BLaER1 (cell line): ENCODE measurements at regions not wholly inside any gene's neighbourhood (a gene's known extent, or its start where the extent isn't known, plus 50 kb on each side); places are given as distances from the start of the nearest gene placed in this dataset.

Source experiments
- H3K27ac ChIP-seq: shearing (Covaris generic); formaldehyde crosslinking; 2 replicates; pipeline ENCODE4 v1.8.1; 2022
- H3K27me3 ChIP-seq: shearing (Covaris generic); formaldehyde crosslinking; 2 replicates; pipeline ENCODE4 v1.8.1; 2022
- H3K36me3 ChIP-seq: shearing (Covaris generic); formaldehyde crosslinking; 2 replicates; pipeline ENCODE4 v1.8.1; 2022
- H3K4me1 ChIP-seq: shearing (Covaris generic); formaldehyde crosslinking; 2 replicates; pipeline ENCODE4 v1.8.1; 2022
- H3K4me2 ChIP-seq: shearing (Covaris generic); formaldehyde crosslinking; 2 replicates; pipeline ENCODE4 v1.8.1; 2022
- H3K4me3 ChIP-seq: shearing (Covaris generic); formaldehyde crosslinking; 2 replicates; pipeline ENCODE4 v1.8.1; 2022
- H3K9ac ChIP-seq: shearing (Covaris generic); formaldehyde crosslinking; 2 replicates; pipeline ENCODE4 v1.8.1; 2022
- H3K9me3 ChIP-seq: shearing (Covaris generic); formaldehyde crosslinking; 2 replicates; pipeline ENCODE4 v1.8.1; 2022
- H4K20me1 ChIP-seq: shearing (Covaris generic); formaldehyde crosslinking; 2 replicates; pipeline ENCODE4 v1.8.1; 2022
- Cebpa-rat ChIP-seq: shearing (Covaris generic); IDR thresholded peaks from 2 replicates; pipeline ENCODE4 v1.8.1; 2022

DNA sequence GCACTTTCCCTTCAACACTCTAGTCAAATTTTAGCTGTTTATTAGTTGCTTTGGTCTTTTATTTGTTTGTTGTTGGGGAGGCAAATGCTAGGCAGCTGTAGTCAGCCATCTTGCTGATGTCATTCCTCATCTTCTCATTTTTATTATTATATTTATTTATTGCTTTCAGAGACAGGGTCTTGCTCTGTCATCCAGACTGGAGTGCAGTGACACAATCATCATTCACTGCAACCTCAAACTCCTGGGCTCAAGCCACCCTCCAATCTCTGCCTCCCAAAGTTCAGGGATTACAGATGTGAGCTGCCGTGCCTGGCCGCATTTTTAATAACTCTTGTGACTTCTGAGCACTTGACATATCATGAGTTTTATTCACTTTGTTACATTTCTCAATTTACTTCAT lies 441.4 kb downstream of the DIPK2A start:
- H3K9me3 ChIP-seq = no peaks in the 10 kb centered on the region
- H3K4me3 ChIP-seq = no peak overlapping the region
- no peak for TF ChIP-seq Cebpa-rat
- H3K27ac ChIP-seq = no peak overlapping the region
- no peaks in the 10 kb centered on the region for H3K4me1 ChIP-seq
- H4K20me1 ChIP-seq = no peaks in the 10 kb centered on the region
- H3K4me2 ChIP-seq = no peak overlapping the region
- H3K27me3 ChIP-seq = no peaks in the 10 kb centered on the region
- no peaks in the 10 kb centered on the region for H3K36me3 ChIP-seq
- H3K9ac ChIP-seq = no peak overlapping the region

GRCh38 chr3:144415492-144415891 lies 443.9 kb downstream of the DIPK2A start:
- H3K4me1 ChIP-seq = no peaks in the 10 kb centered on the region
- no peaks in the 10 kb centered on the region for H4K20me1 ChIP-seq
- no peak overlapping the region for H3K27ac ChIP-seq
- no peaks in the 10 kb centered on the region for H3K36me3 ChIP-seq
- H3K9ac ChIP-seq = no peak overlapping the region
- H3K4me3 ChIP-seq = no peak overlapping the region
- H3K9me3 ChIP-seq = no peaks in the 10 kb centered on the region
- no peaks in the 10 kb centered on the region for H3K27me3 ChIP-seq
- no peak overlapping the region for H3K4me2 ChIP-seq
- TF ChIP-seq Cebpa-rat = no peak

- no peak overlapping the region for H3K4me2 ChIP-seq
- H3K4me3 ChIP-seq = no peak overlapping the region
- no peak overlapping the region for H3K9ac ChIP-seq
- no peaks in the 10 kb centered on the region for H3K9me3 ChIP-seq
- H3K4me1 ChIP-seq = no peaks in the 10 kb centered on the region
- H3K27me3 ChIP-seq = no peaks in the 10 kb centered on the region
- H3K27ac ChIP-seq = no peak overlapping the region
- H3K36me3 ChIP-seq = no peaks in the 10 kb centered on the region
- TF ChIP-seq Cebpa-rat = no peak
- no peaks in the 10 kb centered on the region for H4K20me1 ChIP-seq
These were observed 453.0 kb downstream of the DIPK2A start for GRCh38 chr3:144424606-144425005.

DNA sequence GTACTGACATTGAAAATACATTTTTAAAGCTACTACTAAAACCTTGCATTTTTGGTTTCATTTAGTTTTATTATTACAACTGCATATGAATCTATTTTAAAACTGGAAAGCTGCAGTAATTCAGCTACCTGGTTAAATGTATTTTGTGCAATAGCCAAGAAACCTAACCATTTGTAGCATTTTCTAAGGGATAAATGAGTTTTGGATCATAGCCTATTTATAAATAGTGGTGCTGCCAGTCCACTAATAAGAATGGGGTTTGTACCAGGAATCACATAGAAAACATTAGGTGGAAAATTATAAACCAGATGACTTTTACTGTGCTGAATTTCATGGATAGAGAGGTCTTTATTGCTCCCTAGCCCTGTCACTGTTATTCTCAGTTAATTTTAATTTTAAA lies 454.7 kb downstream of the DIPK2A start:
- no peak overlapping the region for H3K4me3 ChIP-seq
- H3K27ac ChIP-seq = no peak overlapping the region
- no peaks in the 10 kb centered on the region for H4K20me1 ChIP-seq
- no peak overlapping the region for H3K4me2 ChIP-seq
- H3K27me3 ChIP-seq = no peaks in the 10 kb centered on the region
- no peak overlapping the region for H3K9ac ChIP-seq
- H3K4me1 ChIP-seq = no peaks in the 10 kb centered on the region
- TF ChIP-seq Cebpa-rat = no peak
- no peaks in the 10 kb centered on the region for H3K36me3 ChIP-seq
- no peaks in the 10 kb centered on the region for H3K9me3 ChIP-seq

DNA sequence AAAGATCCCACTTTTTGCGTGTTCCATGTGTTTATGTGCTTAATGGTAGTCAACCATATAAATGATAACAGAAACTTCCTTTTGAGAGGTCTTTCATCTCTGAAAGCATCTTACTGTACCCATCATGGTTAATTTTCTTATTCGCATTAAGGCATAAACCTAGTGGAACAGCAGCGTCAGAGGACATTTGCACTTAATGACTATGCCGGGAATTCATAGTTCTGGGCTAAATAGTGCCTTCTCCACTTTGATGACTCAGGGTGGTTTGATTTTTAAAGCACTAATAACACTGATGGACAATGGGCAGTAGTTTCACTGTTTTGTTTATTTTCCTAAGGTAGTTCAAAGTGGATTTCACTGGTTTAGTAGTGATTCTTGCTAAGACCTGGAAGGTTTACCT lies 455.3 kb downstream of the DIPK2A start:
- TF ChIP-seq Cebpa-rat = no peak

GRCh38 chr3:144429719-144430121 lies 458.1 kb downstream of the DIPK2A start:
- Histone ChIP-seq H3K27me3 (no peaks in the 10 kb centered on the region), H3K4me3 (no peak overlapping the region), H3K27ac (no peak overlapping the region), H3K36me3 (no peaks in the 10 kb centered on the region), H4K20me1 (no peaks in the 10 kb centered on the region), H3K9me3 (no peaks in the 10 kb centered on the region), H3K4me2 (no peak overlapping the region), H3K9ac (no peak overlapping the region), H3K4me1 (no peaks in the 10 kb centered on the region)
- TF ChIP-seq Cebpa-rat = no peak

More for the DNA sequence above, 455.3 kb downstream of the DIPK2A start:
- no peaks in the 10 kb centered on the region for H3K9me3 ChIP-seq
- H3K4me1 ChIP-seq = no peaks in the 10 kb centered on the region
- H3K9ac ChIP-seq = no peak overlapping the region
- no peak overlapping the region for H3K27ac ChIP-seq
- H3K4me3 ChIP-seq = no peak overlapping the region
- no peaks in the 10 kb centered on the region for H4K20me1 ChIP-seq
- no peaks in the 10 kb centered on the region for H3K36me3 ChIP-seq
- no peak overlapping the region for H3K4me2 ChIP-seq
- H3K27me3 ChIP-seq = no peaks in the 10 kb centered on the region

GRCh38 chr3:144431134-144431533 lies 459.5 kb downstream of the DIPK2A start:
- Histone ChIP-seq H3K4me1 (no peaks in the 10 kb centered on the region), H3K4me3 (no peak overlapping the region), H3K4me2 (no peak overlapping the region), H3K9me3 (no peaks in the 10 kb centered on the region), H3K27me3 (no peaks in the 10 kb centered on the region), H3K36me3 (no peaks in the 10 kb centered on the region), H3K27ac (no peak overlapping the region), H4K20me1 (no peaks in the 10 kb centered on the region), H3K9ac (no peak overlapping the region)
- no peak for TF ChIP-seq Cebpa-rat

- no peaks in the 10 kb centered on the region for H3K9me3 ChIP-seq
- no peaks in the 10 kb centered on the region for H3K27me3 ChIP-seq
- no peak overlapping the region for H3K9ac ChIP-seq
- H3K4me1 ChIP-seq = no peaks in the 10 kb centered on the region
- no peaks in the 10 kb centered on the region for H3K36me3 ChIP-seq
- TF ChIP-seq Cebpa-rat = no peak
- no peaks in the 10 kb centered on the region for H4K20me1 ChIP-seq
- no peak overlapping the region for H3K4me3 ChIP-seq
- H3K27ac ChIP-seq = no peak overlapping the region
- H3K4me2 ChIP-seq = no peak overlapping the region
These were observed 461.4 kb downstream of the DIPK2A start for GRCh38 chr3:144433006-144433405.

GRCh38 chr3:144437989-144438388 lies 466.4 kb downstream of the DIPK2A start:
- no peaks in the 10 kb centered on the region for H3K9me3 ChIP-seq
- no peaks in the 10 kb centered on the region for H3K4me1 ChIP-seq
- H4K20me1 ChIP-seq = no peaks in the 10 kb centered on the region
- no peak overlapping the region for H3K4me2 ChIP-seq
- no peak overlapping the region for H3K4me3 ChIP-seq
- no peaks in the 10 kb centered on the region for H3K27me3 ChIP-seq
- H3K9ac ChIP-seq = no peak overlapping the region
- H3K27ac ChIP-seq = no peak overlapping the region
- TF ChIP-seq Cebpa-rat = no peak
- H3K36me3 ChIP-seq = no peaks in the 10 kb centered on the region

- H3K9ac ChIP-seq = no peak overlapping the region
- no peaks in the 10 kb centered on the region for H3K27me3 ChIP-seq
- no peaks in the 10 kb centered on the region for H4K20me1 ChIP-seq
- H3K4me2 ChIP-seq = no peak overlapping the region
- no peaks in the 10 kb centered on the region for H3K4me1 ChIP-seq
- H3K9me3 ChIP-seq = no peaks in the 10 kb centered on the region
- no peaks in the 10 kb centered on the region for H3K36me3 ChIP-seq
- H3K4me3 ChIP-seq = no peak overlapping the region
- H3K27ac ChIP-seq = no peak overlapping the region
- no peak for TF ChIP-seq Cebpa-rat
These were observed 472.4 kb downstream of the DIPK2A start for GRCh38 chr3:144444061-144444460.

- TF ChIP-seq Cebpa-rat = no peak
- H4K20me1 ChIP-seq = no peaks in the 10 kb centered on the region
- no peaks in the 10 kb centered on the region for H3K4me1 ChIP-seq
- no peak overlapping the region for H3K9ac ChIP-seq
- H3K4me3 ChIP-seq = no peak overlapping the region
- H3K36me3 ChIP-seq = no peaks in the 10 kb centered on the region
- H3K4me2 ChIP-seq = no peak overlapping the region
- no peak overlapping the region for H3K27ac ChIP-seq
- no peaks in the 10 kb centered on the region for H3K27me3 ChIP-seq
- no peaks in the 10 kb centered on the region for H3K9me3 ChIP-seq
These were observed 472.9 kb downstream of the DIPK2A start for GRCh38 chr3:144444546-144444945.
